HEK293 (cell line): ENCODE measurements at regions not wholly inside any gene's neighbourhood (a gene's known extent, or its start where the extent isn't known, plus 50 kb on each side); places are given as distances from the start of the nearest gene placed in this dataset.

Experiments
- CTCF ChIP-seq: fragments of 450-650 bp; formaldehyde crosslinking; IDR thresholded peaks from 2 replicates; pipeline ENCODE4 v1.5.1; 2016; ENCODE audit warnings: missing biosample characterization, missing genetic modification characterization
- ZNF140 ChIP-seq: fragments of 450-650 bp; formaldehyde crosslinking; IDR thresholded peaks from 2 replicates; pipeline ENCODE4 v1.5.1; 2016; ENCODE audit warnings: missing biosample characterization, missing genetic modification characterization

- TF ChIP-seq CTCF (no peak), ZNF140 (tag by site-specific recombination) (no peak)
Measured at GRCh38 chr1:168933141-168933805, 173.2 kb upstream of the ATP1B1 start.
